Activated B cell treated with CpG ODN at 0.5 μM for 24 hours (primary cell): ENCODE measurements at regions not wholly inside any gene's neighbourhood (a gene's known extent, or its start where the extent isn't known, plus 50 kb on each side); places are given as distances from the start of the nearest gene placed in this dataset.

Experiments used
- ATAC-seq: fragments of 200-7000 bp; cut with Tn5 transposase; one replicate; pipeline ENCODE4 v1.10.0; 2021; ENCODE audit warnings: low read depth, mild to moderate bottlenecking, moderate library complexity
- CTCF ChIA-PET: fragments of 350-600 bp; sonication (Branson Sonifier 250); formaldehyde crosslinking; loops from one replicate; lab custom pipeline; 2021; ENCODE audit warnings: antibody characterized with exemption; lab: Charles Lee
- POLR2A ChIA-PET: fragments of 350-600 bp; sonication (Branson Sonifier 250); formaldehyde crosslinking; loops from one replicate; lab custom pipeline; 2021; ENCODE audit warnings: antibody characterized with exemption; lab: Charles Lee
- DNase-seq: peaks from one replicate; pipeline ENCODE4 v3.0.0; 2022
- H3K27ac Mint-ChIP-seq: one replicate; pipeline ENCODE4 v1.8.0; 2020; ENCODE audit warnings: mixed read lengths
- H3K27me3 Mint-ChIP-seq: one replicate; pipeline ENCODE4 v1.8.0; 2021; ENCODE audit warnings: mixed read lengths
- H3K36me3 Mint-ChIP-seq: one replicate; pipeline ENCODE4 v1.8.0; 2021; ENCODE audit warnings: low read depth, mixed read lengths
- H3K4me1 Mint-ChIP-seq: one replicate; pipeline ENCODE4 v1.8.0; 2021; ENCODE audit warnings: mixed read lengths
- H3K4me3 Mint-ChIP-seq: one replicate; pipeline ENCODE4 v1.8.0; 2020; ENCODE audit warnings: mild to moderate bottlenecking, mixed read lengths
- H3K9me3 Mint-ChIP-seq: one replicate; pipeline ENCODE4 v1.8.0; 2020; ENCODE audit warnings: mixed read lengths
- intact Hi-C: fragments of 100-400 bp; cut with micrococcal nuclease; formaldehyde crosslinking; loops from one replicate; pipeline ENCODE4 v1.15.1; 2024
- TF ChIP-seq, protein P1 (sequence below): fragments of 200-600 bp; IDR thresholded peaks from one replicate; pipeline ENCODE4 v1.8.0; 2022; ENCODE audit warnings: antibody characterized with exemption, mild to moderate bottlenecking

DNA sequence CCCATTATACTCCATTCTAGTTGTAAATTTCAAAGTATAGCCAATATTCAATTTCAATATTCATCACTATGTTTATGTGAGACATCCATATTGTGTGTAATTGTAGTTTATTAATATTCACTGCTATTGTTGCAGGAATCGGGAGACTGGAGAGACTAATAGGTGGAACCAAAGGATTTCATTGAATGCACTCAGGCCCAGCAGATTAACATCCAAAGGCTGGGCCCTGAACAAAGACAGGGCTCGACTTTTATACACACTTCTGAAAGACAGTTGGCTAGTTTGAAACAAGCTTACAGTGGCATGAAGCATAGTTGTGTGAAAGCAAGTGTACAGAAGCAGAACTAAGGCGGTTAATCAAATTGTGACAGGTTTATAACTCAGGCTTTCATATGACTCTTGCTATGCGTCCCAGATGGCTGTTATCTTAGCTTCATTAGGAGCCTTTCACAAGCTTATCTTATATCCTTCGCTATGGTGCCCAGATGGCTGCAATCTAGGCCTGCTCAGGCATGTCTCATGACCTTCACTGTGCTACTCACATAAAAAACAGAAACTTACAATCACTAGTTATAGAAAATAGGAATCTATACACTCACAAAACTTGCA is 1038.8 kb upstream of the EPHA6 start:
- Mint-ChIP-seq H3K27me3 (no peaks in the 10 kb centered on the region), H3K9me3 (peaks cover 27% of the 10 kb centered on the region), H3K4me1 (no peaks in the 10 kb centered on the region), H3K27ac (no peak overlapping the region), H3K36me3 (no peaks in the 10 kb centered on the region), H3K4me3 (no peak overlapping the region)
- ChIA-PET POLR2A (no interaction called here), CTCF (no interaction called here)
- intact Hi-C loops: no loop called here
- TF ChIP-seq, protein P1, sequence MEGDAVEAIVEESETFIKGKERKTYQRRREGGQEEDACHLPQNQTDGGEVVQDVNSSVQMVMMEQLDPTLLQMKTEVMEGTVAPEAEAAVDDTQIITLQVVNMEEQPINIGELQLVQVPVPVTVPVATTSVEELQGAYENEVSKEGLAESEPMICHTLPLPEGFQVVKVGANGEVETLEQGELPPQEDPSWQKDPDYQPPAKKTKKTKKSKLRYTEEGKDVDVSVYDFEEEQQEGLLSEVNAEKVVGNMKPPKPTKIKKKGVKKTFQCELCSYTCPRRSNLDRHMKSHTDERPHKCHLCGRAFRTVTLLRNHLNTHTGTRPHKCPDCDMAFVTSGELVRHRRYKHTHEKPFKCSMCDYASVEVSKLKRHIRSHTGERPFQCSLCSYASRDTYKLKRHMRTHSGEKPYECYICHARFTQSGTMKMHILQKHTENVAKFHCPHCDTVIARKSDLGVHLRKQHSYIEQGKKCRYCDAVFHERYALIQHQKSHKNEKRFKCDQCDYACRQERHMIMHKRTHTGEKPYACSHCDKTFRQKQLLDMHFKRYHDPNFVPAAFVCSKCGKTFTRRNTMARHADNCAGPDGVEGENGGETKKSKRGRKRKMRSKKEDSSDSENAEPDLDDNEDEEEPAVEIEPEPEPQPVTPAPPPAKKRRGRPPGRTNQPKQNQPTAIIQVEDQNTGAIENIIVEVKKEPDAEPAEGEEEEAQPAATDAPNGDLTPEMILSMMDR: no peak
- no peak for DNase-seq
- no peak for ATAC-seq

DNA sequence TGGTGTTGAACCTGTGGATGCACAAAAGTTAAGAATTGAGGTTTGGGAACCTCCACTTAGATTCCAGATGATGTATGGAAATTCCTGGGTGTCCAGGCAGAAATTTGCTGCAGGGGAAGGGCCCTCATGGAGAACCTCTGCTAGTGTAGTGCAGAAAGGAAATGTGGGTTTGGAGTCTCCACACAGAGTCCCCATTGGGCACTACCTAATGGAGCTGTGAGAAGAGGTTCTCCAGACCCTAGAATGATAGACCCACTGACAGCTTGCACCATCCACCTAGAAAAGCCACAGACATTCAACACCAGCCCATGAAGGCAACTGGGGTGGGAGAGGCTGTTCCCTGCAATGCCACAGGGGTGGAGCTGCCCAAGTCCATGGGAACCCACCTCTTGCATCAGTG is 1032.8 kb upstream of the EPHA6 start:
- Mint-ChIP-seq H3K27ac (no peak overlapping the region), H3K27me3 (no peaks in the 10 kb centered on the region), H3K4me1 (no peaks in the 10 kb centered on the region), H3K36me3 (no peaks in the 10 kb centered on the region), H3K9me3 (peaks cover 7% of the 10 kb centered on the region), H3K4me3 (no peak overlapping the region)
- intact Hi-C loops: no loop called here
- ATAC-seq: no peak
- DNase-seq: no peak
- TF ChIP-seq, protein P1: no peak
- POLR2A ChIA-PET: no interaction called here
- CTCF ChIA-PET: no interaction called here

DNA sequence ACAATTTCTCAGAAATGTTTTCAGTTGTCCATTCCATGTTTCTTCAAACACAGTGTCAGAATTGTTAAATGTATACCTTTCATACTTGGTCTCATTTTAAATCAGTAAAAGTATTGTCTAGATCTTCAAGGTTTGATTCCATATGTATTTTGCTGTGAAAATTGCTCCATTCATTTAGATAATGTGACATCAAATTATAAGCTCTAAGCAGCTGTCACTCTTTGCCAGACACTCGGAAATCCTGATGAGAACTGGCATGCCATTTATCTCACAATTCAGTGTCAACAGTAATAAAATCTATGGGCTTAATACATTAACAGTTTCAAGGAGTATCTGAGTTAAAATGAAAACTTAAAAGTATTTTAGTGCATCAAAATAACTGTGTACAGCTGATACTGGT is 1025.3 kb upstream of the EPHA6 start:
- no peak overlapping the region for H3K27ac Mint-ChIP-seq
- CTCF ChIA-PET: no interaction called here
- no peak overlapping the region for H3K4me3 Mint-ChIP-seq
- H3K36me3 Mint-ChIP-seq: no peaks in the 10 kb centered on the region
- no peaks in the 10 kb centered on the region for H3K27me3 Mint-ChIP-seq
- H3K9me3 Mint-ChIP-seq: peaks cover 3% of the 10 kb centered on the region
- ATAC-seq (no peak), DNase-seq (no peak)
- intact Hi-C loops: no loop called here
- POLR2A ChIA-PET: no interaction called here
- no peaks in the 10 kb centered on the region for H3K4me1 Mint-ChIP-seq
- TF ChIP-seq, protein P1: no peak

DNA sequence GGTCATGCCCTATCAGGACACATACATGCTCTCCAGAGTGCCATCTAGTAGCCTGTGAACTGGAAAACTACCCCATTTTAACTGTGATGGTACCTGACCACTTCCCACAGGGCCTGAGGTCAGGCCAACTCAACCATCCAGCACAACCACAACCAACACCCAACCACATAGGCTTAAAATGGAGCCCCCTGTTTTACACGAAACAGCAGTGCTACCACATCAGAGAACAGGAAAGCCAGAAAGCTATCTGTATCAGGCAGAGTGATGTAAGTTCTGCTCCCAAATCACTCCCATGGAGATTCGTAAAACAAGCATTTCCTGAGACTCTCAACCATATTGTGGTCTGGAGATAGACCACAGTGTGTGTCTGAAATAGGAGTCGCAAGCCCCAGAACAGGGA is 1017.3 kb upstream of the EPHA6 start:
- ChIA-PET CTCF (no interaction called here), POLR2A (no interaction called here)
- H3K4me3 Mint-ChIP-seq: no peak overlapping the region
- ATAC-seq (no peak), DNase-seq (no peak)
- no peaks in the 10 kb centered on the region for H3K36me3 Mint-ChIP-seq
- H3K27me3 Mint-ChIP-seq: no peaks in the 10 kb centered on the region
- TF ChIP-seq, protein P1: no peak
- no peaks in the 10 kb centered on the region for H3K4me1 Mint-ChIP-seq
- no peak overlapping the region for H3K27ac Mint-ChIP-seq
- peaks cover 8% of the 10 kb centered on the region for H3K9me3 Mint-ChIP-seq
- intact Hi-C loops: no loop called here

DNA sequence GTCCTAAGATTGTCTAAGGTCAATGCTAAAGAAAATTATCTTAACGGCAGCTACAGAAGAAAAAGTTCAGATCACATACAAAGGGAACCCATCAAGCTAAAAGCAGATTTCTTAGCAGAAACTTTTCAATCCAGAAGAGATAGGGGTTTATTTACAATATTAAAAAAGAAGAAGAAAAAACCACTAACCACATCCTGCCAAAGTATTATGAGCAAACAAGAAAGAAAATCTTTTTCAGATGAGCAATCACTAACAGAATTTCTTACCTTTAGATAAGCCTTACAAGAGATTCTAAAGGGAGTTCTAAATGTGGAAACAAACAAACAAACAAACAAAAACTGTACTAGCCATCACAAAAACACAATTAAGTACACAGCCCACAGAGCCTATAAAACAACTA is 1015.8 kb upstream of the EPHA6 start:
- ATAC-seq (no peak), DNase-seq (no peak)
- intact Hi-C loops: no loop called here
- no peak overlapping the region for H3K4me3 Mint-ChIP-seq
- no peak overlapping the region for H3K27ac Mint-ChIP-seq
- ChIA-PET POLR2A (no interaction called here), CTCF (no interaction called here)
- TF ChIP-seq, protein P1: no peak
- peaks cover 8% of the 10 kb centered on the region for H3K9me3 Mint-ChIP-seq
- no peaks in the 10 kb centered on the region for H3K36me3 Mint-ChIP-seq
- H3K4me1 Mint-ChIP-seq: no peaks in the 10 kb centered on the region
- H3K27me3 Mint-ChIP-seq: no peaks in the 10 kb centered on the region
